Epithelial cell of esophagus (primary cell): ENCODE measurements at regions not wholly inside any gene's neighbourhood (a gene's known extent, or its start where the extent isn't known, plus 50 kb on each side); places are given as distances from the start of the nearest gene placed in this dataset.
"Not testable (repeated sequence)": the region's sequence is repeated elsewhere in the genome, so short reads cannot be mapped to it uniquely, and the experiment has no call there.

Source experiments
- DNase-seq: peaks from one replicate; pipeline ENCODE4 v3.0.0; 2010; ENCODE audit warnings: low read depth
- H3K4me3 ChIP-seq: 2 replicates; pipeline ENCODE4 v1.5.1; 2011; ENCODE audit warnings: mild to moderate bottlenecking, low read length, control low read depth
- TF ChIP-seq, protein P1 (sequence below): IDR thresholded peaks from 2 replicates; pipeline ENCODE4 v1.5.1; 2011; ENCODE audit warnings: low read depth, mild to moderate bottlenecking, low read length, control low read depth, inconsistent platforms; ENCODE audit not compliant: insufficient read depth; ENCODE audit errors: missing control alignments

DNA sequence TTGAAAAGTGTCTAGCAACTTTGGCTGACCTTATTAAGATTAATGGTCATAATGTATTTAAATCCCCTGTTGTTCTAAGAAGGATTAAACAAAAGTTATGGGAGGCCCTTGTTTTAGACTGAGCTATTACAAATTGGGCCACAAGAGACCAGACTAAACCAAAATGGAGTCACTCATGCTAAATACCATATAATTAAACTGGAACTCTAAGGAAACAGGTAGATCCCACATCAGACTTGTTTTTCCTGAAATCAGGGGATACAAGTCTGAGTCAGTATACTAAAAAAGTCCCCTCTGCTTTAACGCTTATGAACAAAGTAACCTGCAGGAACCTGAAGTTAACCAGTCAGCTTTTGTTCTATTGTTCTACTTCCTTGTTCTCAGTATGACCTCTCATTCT is 305.9 kb upstream of the SGCG start:
- H3K4me3 ChIP-seq, result no peak overlapping the region
- TF ChIP-seq, protein P1, sequence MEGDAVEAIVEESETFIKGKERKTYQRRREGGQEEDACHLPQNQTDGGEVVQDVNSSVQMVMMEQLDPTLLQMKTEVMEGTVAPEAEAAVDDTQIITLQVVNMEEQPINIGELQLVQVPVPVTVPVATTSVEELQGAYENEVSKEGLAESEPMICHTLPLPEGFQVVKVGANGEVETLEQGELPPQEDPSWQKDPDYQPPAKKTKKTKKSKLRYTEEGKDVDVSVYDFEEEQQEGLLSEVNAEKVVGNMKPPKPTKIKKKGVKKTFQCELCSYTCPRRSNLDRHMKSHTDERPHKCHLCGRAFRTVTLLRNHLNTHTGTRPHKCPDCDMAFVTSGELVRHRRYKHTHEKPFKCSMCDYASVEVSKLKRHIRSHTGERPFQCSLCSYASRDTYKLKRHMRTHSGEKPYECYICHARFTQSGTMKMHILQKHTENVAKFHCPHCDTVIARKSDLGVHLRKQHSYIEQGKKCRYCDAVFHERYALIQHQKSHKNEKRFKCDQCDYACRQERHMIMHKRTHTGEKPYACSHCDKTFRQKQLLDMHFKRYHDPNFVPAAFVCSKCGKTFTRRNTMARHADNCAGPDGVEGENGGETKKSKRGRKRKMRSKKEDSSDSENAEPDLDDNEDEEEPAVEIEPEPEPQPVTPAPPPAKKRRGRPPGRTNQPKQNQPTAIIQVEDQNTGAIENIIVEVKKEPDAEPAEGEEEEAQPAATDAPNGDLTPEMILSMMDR, result no peak
- DNase-seq, result peak; percentile 49

DNA sequence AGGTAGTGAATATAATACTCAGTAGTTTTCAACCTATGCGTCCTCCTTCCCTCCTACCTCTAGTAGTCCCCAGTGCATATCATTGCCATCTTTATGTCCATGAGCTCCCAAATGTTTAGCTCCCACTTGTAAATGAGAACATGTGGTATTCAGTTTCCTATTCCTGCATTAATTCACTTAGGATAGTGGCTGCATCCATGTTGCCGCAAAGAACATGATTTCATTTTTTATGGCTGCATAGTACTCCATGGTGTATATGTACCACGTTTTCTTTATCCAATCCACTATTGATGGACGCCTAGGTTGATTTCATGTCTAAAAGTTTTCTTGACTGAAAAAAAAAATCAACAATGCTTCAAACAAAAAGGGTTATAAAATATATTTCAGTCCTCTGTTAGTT is 303.4 kb upstream of the SGCG start:
- TF ChIP-seq, protein P1, result no peak
- H3K4me3 ChIP-seq, result no peak overlapping the region
- DNase-seq, result no peak

DNA sequence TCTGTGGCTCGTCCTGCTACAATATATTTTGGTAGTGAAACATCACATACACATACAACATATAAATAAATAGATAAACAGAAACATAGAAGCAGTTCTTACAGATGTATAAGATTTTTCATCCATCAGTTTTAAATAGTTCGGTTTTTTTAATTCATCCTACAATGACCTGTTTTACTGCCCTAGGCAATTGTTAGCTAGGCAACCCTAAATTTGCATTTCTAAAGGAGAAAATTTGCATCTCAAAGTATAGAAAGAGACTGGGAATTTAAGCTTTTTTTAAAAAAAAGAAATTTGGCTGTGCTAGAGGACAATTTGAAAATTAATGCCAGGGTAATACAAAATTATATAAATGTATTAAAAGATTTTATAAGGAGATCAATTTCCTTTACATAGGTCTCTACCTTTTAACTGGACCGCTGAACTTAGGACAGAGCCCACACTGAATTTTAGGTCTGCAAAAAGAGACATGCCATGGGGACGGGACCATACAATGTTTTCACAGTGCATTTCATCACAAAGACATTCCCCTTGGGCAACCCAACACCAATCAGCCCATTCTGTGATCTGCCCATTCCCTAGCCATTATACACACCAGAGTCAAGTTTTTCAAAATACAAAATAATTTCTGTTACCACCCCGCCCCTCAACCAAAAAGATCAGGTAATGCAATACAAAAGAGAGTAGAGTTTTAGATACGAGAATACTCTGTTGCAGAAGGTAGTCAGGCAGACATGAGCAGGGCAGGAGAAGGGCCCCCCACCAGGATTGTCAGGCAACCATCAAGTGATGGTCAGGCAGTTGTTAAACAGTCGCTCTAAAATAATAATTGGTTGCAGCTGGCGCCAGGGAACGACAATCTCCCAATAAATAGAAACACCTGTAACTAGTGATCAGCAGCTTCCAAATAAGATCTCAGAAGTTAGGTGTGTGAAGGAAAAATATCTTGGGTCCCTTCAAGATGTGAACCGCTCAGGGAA is 299.7 kb upstream of the SGCG start:
- TF ChIP-seq, protein P1, result no peak
- H3K4me3 ChIP-seq, result no peak overlapping the region
- no peak for DNase-seq

DNA sequence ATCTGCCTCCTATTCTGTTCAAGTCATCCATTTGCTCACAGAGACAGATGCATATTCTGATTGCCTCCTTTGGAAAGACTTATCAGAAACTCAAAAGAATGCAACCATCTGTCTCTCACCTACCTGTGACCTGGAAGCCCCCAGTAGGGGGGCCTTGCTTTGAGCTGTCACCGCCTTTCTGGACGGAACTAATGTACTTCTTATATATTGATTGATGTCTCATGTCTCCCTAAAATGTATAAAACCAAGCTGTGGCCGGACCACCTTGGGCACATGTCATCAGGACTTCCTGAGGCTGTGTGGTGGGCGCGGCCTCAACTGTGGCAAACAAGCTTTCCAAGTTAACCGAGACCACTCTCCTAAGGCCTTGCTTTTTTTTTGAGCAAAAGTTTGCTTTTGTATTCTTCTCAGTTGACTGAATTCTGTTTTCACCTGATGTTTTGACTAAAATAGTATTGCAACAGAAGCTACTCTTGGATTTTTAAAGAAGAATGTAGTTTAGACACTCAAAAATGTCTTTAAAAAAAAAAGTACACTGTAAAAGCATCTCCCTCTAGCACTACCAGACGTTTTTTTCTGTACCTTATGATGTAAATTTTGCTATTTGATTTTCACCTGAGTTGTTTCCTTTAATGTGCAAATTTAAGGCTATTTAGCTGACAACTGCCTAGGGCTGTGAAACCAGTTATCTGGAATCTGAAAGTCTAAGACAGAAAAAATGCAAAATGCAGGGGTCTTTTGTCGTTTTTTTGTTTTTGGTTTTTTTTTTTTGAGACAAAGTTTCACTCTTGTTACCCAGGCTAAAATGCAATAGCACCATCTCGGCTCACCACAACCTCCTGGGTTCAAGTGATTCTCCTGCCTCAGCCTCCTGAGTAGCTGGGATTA is 298.8 kb upstream of the SGCG start:
- not testable (repeated sequence) for DNase-seq, H3K4me3 ChIP-seq

DNA sequence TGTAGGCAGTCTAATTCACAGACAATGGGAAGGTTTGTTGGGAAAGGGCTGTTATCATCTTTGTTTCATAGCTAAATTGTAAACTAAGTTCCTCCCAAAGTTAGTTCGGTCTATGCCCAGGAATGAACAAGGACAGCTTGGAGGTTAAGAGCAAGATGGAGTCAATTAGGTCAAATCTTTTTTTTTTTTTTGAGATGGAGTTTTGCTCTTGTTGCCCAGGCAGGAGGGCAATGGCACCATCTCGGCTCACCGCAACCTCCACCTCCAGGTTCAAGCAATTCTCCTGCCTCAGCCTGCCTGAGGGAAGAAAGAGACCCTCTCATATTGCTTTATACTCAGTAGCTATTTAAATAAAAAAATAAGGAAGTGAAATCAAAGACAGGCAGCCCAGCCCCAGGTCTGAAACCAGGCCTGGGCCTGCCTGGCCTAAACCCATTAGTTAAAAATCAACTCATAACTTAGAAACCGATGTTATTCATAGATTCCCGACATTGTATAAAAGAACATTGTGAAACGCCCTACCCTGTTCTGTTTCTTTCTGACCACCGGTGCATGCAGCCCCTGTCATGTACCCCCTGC is 297.4 kb upstream of the SGCG start:
- DNase-seq, result no peak
- TF ChIP-seq, protein P1, result no peak
- H3K4me3 ChIP-seq, result no peak overlapping the region

DNA sequence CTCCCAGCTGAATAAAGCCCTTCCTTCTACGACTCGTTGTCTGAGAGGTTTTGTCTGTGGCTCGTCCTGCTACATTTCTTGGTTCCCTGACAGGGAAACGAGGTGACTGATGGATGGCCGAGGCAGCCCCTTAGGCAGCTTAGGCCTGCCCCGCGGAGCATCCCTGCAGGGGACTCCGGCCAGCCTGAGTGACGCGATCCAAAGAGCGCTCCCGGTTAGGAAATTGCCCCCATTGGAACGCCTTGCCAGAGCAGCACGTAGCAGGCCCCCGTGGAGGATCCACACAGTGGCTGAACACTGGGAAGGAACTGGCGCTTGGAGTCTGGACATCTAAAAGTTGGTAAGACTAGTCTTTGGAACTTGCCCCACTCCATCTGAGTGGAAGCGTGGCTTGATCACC is 296.8 kb upstream of the SGCG start:
- H3K4me3 ChIP-seq, result no peak overlapping the region
- no peak for DNase-seq

DNA sequence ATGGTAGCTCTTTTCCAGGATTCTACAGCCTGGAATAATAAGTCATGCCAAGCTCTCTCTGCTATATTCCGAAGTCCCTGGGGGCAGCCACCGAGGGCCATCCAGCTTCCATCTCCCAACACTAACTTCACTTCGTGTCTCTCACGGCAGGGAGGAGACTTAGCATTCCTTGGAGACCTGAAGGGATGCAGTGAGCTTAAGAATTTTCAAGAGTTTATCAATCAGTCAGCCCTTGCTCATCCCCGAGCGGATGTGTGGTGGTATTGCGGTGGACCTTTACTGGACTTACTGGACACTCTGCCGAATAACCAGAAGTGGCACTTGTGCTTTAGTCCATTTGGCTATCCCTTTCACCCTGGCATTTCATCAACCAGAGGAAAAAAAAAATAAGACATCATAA is 294.7 kb upstream of the SGCG start:
- H3K4me3 ChIP-seq, result not testable (repeated sequence)

More for the DNA sequence above, 296.8 kb upstream of the SGCG start:
- TF ChIP-seq, protein P1, result no peak

DNA sequence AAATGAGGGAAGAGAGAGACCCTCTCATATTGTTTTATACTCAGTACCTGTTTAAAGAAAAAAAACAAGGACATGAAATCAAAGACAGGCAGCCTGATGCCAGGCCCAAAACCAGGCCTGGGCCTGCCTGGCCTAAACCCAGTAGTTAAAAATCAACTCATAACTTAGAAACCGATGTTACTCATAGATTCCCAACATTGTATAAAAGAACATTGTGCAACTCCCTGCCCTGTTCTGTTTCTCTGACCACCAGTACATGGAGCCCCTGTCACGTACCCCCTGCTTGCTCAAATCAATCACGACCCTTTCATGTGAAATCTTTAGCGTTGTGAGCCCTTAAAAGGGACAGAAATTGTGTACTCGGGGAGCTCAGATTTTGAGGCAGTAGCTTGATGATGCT is 291.4 kb upstream of the SGCG start:
- H3K4me3 ChIP-seq, DNase-seq: not testable (repeated sequence)

More for the DNA sequence above, 294.7 kb upstream of the SGCG start:
- not testable (repeated sequence) for DNase-seq
